ENCODE measurements at regions not wholly inside any gene's neighbourhood (a gene's known extent, or its start where the extent isn't known, plus 50 kb on each side); places are given as distances from the start of the nearest gene placed in this dataset.

DNA sequence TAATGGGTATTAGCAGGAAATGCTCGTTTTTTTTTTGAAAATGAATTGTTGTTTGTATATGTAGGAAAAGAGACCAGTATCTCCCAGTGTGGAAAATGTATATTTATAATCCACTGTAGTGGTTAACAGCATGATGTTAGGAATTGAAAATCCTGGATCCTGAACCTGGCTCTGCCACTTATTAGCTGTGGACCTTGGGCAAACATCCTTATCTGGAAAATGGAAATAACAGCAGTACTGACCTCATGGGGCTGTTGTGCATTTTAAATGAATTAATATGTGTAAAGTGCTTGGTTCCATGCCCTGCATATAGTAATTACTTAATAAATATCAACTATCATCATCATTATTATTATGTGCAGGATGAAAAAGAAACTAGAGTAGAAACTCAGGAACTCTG is 251.3 kb downstream of the CDCA7 start:
- TF ChIP-seq, protein P1, sequence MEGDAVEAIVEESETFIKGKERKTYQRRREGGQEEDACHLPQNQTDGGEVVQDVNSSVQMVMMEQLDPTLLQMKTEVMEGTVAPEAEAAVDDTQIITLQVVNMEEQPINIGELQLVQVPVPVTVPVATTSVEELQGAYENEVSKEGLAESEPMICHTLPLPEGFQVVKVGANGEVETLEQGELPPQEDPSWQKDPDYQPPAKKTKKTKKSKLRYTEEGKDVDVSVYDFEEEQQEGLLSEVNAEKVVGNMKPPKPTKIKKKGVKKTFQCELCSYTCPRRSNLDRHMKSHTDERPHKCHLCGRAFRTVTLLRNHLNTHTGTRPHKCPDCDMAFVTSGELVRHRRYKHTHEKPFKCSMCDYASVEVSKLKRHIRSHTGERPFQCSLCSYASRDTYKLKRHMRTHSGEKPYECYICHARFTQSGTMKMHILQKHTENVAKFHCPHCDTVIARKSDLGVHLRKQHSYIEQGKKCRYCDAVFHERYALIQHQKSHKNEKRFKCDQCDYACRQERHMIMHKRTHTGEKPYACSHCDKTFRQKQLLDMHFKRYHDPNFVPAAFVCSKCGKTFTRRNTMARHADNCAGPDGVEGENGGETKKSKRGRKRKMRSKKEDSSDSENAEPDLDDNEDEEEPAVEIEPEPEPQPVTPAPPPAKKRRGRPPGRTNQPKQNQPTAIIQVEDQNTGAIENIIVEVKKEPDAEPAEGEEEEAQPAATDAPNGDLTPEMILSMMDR (IDR thresholded peaks at IDR 0.05; ENCODE audit: low read depth, low read length, poor library complexity, severe bottlenecking) = no peak
- TF ChIP-seq EZH2phosphoT487 (IDR thresholded peaks at IDR 0.05; ENCODE audit: borderline replicate concordance, low read length) = no peak
